ENCODE measurements at regions not wholly inside any gene's neighbourhood (a gene's known extent, or its start where the extent isn't known, plus 50 kb on each side); places are given as distances from the start of the nearest gene placed in this dataset.
"Not testable (repeated sequence)": the region's sequence is repeated elsewhere in the genome, so short reads cannot be mapped to it uniquely, and the experiment has no call there.

DNA sequence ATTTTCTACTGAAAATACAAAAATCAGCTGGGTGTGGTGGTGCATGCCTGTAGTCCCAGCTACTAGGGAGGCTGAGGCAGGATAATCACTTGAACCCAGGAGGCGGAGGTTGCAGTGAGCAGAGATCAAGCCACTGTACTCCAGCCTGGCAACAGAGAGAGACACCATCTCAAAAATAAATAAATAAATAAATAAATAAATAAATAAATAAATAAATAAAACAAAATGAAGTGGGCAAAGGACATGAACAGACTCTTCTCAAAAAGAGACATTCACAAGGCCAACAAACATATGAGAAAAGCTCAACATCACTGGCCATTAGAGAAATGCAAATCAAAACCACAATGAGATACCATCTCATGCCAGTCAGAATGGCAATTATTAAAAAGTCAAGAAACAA is 1097.6 kb downstream of the FAT4 start:
- not testable (repeated sequence) for TF ChIP-seq CTCF (IDR thresholded peaks at IDR 0.05 in 2 of 3, conservative IDR thresholded peaks at IDR 0.05 in 1 of 3; ENCODE audit: control insufficient read depth in 2 of 3, extremely low read depth in 1 of 3, insufficient read depth in 1 of 3, low read depth in 3 of 3, low read length in 3 of 3); POLR2A (IDR thresholded peaks at IDR 0.05; ENCODE audit: low read depth, low read length); ZNF207 (IDR thresholded peaks at IDR 0.05; ENCODE audit: borderline replicate concordance); ZNF24 (IDR thresholded peaks at IDR 0.05); SMARCA5 (IDR thresholded peaks at IDR 0.05)
